ENCODE measurements at regions not wholly inside any gene's neighbourhood (a gene's known extent, or its start where the extent isn't known, plus 50 kb on each side); places are given as distances from the start of the nearest gene placed in this dataset.

DNA sequence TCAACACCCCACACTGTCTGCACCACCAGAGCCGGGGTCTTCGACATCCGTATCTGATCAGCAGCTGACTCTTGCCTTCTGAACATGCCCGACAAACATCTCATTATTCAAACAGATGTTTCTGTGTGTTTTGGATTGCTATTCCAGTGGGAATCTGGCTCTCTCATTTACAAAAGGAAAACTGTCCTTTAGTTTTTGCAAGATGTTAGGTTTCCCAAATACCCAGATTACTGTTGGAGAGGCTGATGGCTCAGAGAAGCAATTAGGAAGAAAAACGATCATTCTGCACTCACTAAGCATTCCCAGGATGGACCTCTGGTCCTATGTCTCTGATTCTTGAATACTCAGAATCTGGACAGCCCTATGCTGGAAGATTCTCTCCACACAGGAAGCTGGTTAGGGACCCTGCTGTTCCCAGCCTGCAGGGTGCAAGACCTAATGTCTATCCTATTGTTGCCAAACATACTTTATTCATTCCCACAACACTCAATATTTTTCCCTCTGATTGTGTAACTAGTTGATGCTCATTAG, 532.9 kb downstream of the CDH26 start:
- no peak for TF ChIP-seq EZH2phosphoT487 (IDR thresholded peaks at IDR 0.05; ENCODE audit: borderline replicate concordance, low read length)
- TF ChIP-seq, protein P1, sequence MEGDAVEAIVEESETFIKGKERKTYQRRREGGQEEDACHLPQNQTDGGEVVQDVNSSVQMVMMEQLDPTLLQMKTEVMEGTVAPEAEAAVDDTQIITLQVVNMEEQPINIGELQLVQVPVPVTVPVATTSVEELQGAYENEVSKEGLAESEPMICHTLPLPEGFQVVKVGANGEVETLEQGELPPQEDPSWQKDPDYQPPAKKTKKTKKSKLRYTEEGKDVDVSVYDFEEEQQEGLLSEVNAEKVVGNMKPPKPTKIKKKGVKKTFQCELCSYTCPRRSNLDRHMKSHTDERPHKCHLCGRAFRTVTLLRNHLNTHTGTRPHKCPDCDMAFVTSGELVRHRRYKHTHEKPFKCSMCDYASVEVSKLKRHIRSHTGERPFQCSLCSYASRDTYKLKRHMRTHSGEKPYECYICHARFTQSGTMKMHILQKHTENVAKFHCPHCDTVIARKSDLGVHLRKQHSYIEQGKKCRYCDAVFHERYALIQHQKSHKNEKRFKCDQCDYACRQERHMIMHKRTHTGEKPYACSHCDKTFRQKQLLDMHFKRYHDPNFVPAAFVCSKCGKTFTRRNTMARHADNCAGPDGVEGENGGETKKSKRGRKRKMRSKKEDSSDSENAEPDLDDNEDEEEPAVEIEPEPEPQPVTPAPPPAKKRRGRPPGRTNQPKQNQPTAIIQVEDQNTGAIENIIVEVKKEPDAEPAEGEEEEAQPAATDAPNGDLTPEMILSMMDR (conservative IDR thresholded peaks at IDR 0.05; ENCODE audit: low read depth, low read length): no peak
